ENCODE measurements at regions not wholly inside any gene's neighbourhood (a gene's known extent, or its start where the extent isn't known, plus 50 kb on each side); places are given as distances from the start of the nearest gene placed in this dataset.

GRCh38 chr4:124018383-124019317, 622.1 kb downstream of the SPRY1 start:
- TF ChIP-seq CTCF (conservative IDR thresholded peaks at IDR 0.05 in 1 of 2, IDR thresholded peaks at IDR 0.05 in 1 of 2; ENCODE audit: low read depth in 1 of 2, low read length in 2 of 2) (no peak), EZH2 (IDR thresholded peaks at IDR 0.05; ENCODE audit: low read length, missing control alignments) (no peak)

Measured in fibroblast of lung (primary cell).